ENCODE measurements at regions not wholly inside any gene's neighbourhood (a gene's known extent, or its start where the extent isn't known, plus 50 kb on each side); places are given as distances from the start of the nearest gene placed in this dataset.

DNA sequence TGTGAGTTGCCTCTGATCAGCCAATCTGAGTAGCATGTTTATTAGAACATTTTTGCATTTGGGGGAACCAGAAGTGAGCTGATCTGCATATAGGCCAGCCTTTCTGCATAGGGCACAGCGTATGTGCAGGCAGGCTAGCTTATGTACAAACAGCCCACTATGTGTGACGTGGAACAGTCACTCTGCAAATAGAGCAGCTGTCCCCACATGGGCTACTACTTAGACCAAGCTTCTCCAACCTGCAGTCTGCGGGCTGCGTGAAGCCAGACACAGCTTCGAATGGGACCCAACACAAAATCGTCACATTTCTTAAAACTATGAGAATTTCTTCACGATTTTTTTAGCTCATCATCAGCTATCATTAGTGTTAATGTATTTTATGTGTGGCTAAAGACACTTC lies 134.1 kb upstream of the FAM20C start:
- Histone ChIP-seq H3K9me3 (ENCODE audit: control insufficient read depth, insufficient read depth, low read length) (peaks cover 4% of the 10 kb centered on the region), H4K91ac (ENCODE audit: insufficient read depth, low read depth, low read length) (no peak overlapping the region), H3K18ac (ENCODE audit: low read depth, low read length) (no peak overlapping the region), H3K9ac (ENCODE audit: low read depth, low read length) (no peak overlapping the region), H2BK20ac (ENCODE audit: low read depth, low read length) (no peak overlapping the region), H2BK5ac (ENCODE audit: low read depth, low read length, poor library complexity, severe bottlenecking) (no peak overlapping the region), H3K56ac (ENCODE audit: extremely low read depth, insufficient read depth, low read length) (no peak overlapping the region), H3K79me1 (ENCODE audit: low read depth in 1 of 2, low read length in 2 of 2) (no peaks in the 10 kb centered on the region), H2BK120ac (ENCODE audit: low read depth, low read length) (no peak overlapping the region), H3K4me1 (ENCODE audit: control insufficient read depth, insufficient read depth, low read length) (no peaks in the 10 kb centered on the region), H3K36me3 (ENCODE audit: control insufficient read depth, insufficient read depth, low read length) (no peaks in the 10 kb centered on the region), H3K4me2 (ENCODE audit: low read depth, low read length) (no peak overlapping the region), H2AK5ac (ENCODE audit: low read depth, low read length) (no peak overlapping the region), H2AFZ (replicated peaks; ENCODE audit: low read length, poor library complexity) (no peak overlapping the region), H3K4ac (ENCODE audit: low read depth, low read length) (no peak overlapping the region), H4K20me1 (ENCODE audit: insufficient read depth, low read length) (no peaks in the 10 kb centered on the region), H3K27ac (ENCODE audit: insufficient read depth, low read length) (no peak overlapping the region), H4K5ac (ENCODE audit: low read depth, low read length) (no peak overlapping the region), H4K8ac (ENCODE audit: low read depth in 2 of 2, low read length in 2 of 2) (no peak overlapping the region), H3K9me1 (ENCODE audit: insufficient read depth, low read length) (no peaks in the 10 kb centered on the region), H3K27me3 (ENCODE audit: control insufficient read depth, insufficient read depth, low read length) (peaks cover 35% of the 10 kb centered on the region), H3K23ac (ENCODE audit: low read depth, low read length) (no peak overlapping the region), H3K4me3 (ENCODE audit: insufficient read depth, low read depth, low read length) (no peak overlapping the region), H3K14ac (replicated peaks; ENCODE audit: low read depth, low read length) (no peak overlapping the region), H2BK15ac (ENCODE audit: low read depth, low read length) (no peak overlapping the region), H2AK9ac (replicated peaks; ENCODE audit: low read depth, low read length, poor library complexity) (no peak overlapping the region)
- DNase-seq: no peak
- BruUV-seq (replicated peaks): no TSS peak
- in situ Hi-C loops (cut with MboI; ENCODE audit: low sequenced_read_pairs): no loop called here
- CTCF ChIA-PET: no interaction called here
- TF ChIP-seq RCOR1 (IDR thresholded peaks at IDR 0.05; ENCODE audit: insufficient replicate concordance, low read length) (no peak), POLR2A (IDR thresholded peaks at IDR 0.05; ENCODE audit: low read depth, low read length) (no peak), CHD1 (IDR thresholded peaks at IDR 0.05; ENCODE audit: low read depth, low read length) (no peak), NFE2L2 (IDR thresholded peaks at IDR 0.05; ENCODE audit: low read depth, low read length) (no peak), MXI1 (IDR thresholded peaks at IDR 0.05; ENCODE audit: borderline replicate concordance, low read depth, low read length) (no peak), CEBPB (IDR thresholded peaks at IDR 0.05; ENCODE audit: low read depth, low read length) (no peak), SMC3 (IDR thresholded peaks at IDR 0.05; ENCODE audit: low read depth, low read length) (no peak), BHLHE40 (IDR thresholded peaks at IDR 0.05; ENCODE audit: low read depth, low read length) (no peak)
- TF ChIP-seq, protein P1, sequence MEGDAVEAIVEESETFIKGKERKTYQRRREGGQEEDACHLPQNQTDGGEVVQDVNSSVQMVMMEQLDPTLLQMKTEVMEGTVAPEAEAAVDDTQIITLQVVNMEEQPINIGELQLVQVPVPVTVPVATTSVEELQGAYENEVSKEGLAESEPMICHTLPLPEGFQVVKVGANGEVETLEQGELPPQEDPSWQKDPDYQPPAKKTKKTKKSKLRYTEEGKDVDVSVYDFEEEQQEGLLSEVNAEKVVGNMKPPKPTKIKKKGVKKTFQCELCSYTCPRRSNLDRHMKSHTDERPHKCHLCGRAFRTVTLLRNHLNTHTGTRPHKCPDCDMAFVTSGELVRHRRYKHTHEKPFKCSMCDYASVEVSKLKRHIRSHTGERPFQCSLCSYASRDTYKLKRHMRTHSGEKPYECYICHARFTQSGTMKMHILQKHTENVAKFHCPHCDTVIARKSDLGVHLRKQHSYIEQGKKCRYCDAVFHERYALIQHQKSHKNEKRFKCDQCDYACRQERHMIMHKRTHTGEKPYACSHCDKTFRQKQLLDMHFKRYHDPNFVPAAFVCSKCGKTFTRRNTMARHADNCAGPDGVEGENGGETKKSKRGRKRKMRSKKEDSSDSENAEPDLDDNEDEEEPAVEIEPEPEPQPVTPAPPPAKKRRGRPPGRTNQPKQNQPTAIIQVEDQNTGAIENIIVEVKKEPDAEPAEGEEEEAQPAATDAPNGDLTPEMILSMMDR (conservative IDR thresholded peaks at IDR 0.05; ENCODE audit: low read depth, low read length): no peak
- TF ChIP-seq, protein P2, sequence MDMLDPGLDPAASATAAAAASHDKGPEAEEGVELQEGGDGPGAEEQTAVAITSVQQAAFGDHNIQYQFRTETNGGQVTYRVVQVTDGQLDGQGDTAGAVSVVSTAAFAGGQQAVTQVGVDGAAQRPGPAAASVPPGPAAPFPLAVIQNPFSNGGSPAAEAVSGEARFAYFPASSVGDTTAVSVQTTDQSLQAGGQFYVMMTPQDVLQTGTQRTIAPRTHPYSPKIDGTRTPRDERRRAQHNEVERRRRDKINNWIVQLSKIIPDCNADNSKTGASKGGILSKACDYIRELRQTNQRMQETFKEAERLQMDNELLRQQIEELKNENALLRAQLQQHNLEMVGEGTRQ (IDR thresholded peaks at IDR 0.05; ENCODE audit: low read depth, low read length): no peak
- 89% methylated on average over 2 of the region's 7 CpGs; no CpG with 5 or more reads in 1 of the 2 experiments for WGBS, 2 experiments (ENCODE audit: extremely low coverage in 2 of 2, insufficient read length in 1 of 2)
- ATAC-seq (ENCODE audit: low read depth): no peak
- dilution Hi-C loops (cut with HindIII; ENCODE audit: low sequenced_read_pairs, unreplicated experiment): no loop called here
- intact Hi-C loops (cut with micrococcal nuclease): no loop called here
- POLR2A ChIA-PET (ENCODE audit: unreplicated experiment): no interaction called here

Measured in IMR-90 (cell line).